Activated CD8-positive, alpha-beta T cell treated with anti-CD3 and anti-CD28 coated beads for 36 hours (primary cell): ENCODE measurements at regions not wholly inside any gene's neighbourhood (a gene's known extent, or its start where the extent isn't known, plus 50 kb on each side); places are given as distances from the start of the nearest gene placed in this dataset.
"Not testable (repeated sequence)": the region's sequence is repeated elsewhere in the genome, so short reads cannot be mapped to it uniquely, and the experiment has no call there.

Experiments
- ATAC-seq: fragments of 200-7000 bp; cut with Tn5 transposase; one replicate; pipeline ENCODE4 v1.10.0; 2021; ENCODE audit warnings: mild to moderate bottlenecking, moderate library complexity
- CTCF ChIA-PET: fragments of 350-600 bp; sonication (Branson Sonifier 250); formaldehyde crosslinking; loops from one replicate; lab custom pipeline; 2021; ENCODE audit warnings: antibody characterized with exemption; lab: Charles Lee
- POLR2A ChIA-PET: fragments of 350-600 bp; sonication (Branson Sonifier 250); formaldehyde crosslinking; loops from one replicate; lab custom pipeline; 2021; ENCODE audit warnings: antibody characterized with exemption; lab: Charles Lee
- DNase-seq: peaks from one replicate; pipeline ENCODE4 v3.0.0-alpha.2; 2020
- H3K27ac Mint-ChIP-seq: one replicate; pipeline ENCODE4 v1.8.0; 2021; ENCODE audit warnings: mild to moderate bottlenecking, mixed read lengths
- H3K27me3 Mint-ChIP-seq: one replicate; pipeline ENCODE4 v1.8.0; 2021; ENCODE audit warnings: mixed read lengths
- H3K36me3 Mint-ChIP-seq: one replicate; pipeline ENCODE4 v1.8.0; 2021; ENCODE audit warnings: low read depth, mixed read lengths
- H3K4me1 Mint-ChIP-seq: one replicate; pipeline ENCODE4 v1.8.0; 2021; ENCODE audit warnings: low read depth, mixed read lengths
- H3K4me3 Mint-ChIP-seq: one replicate; pipeline ENCODE4 v1.8.0; 2021; ENCODE audit warnings: mild to moderate bottlenecking, moderate library complexity, mixed read lengths
- H3K9me3 Mint-ChIP-seq: one replicate; pipeline ENCODE4 v1.8.0; 2021; ENCODE audit warnings: mixed read lengths
- intact Hi-C: fragments of 100-400 bp; cut with micrococcal nuclease; formaldehyde crosslinking; loops from one replicate; pipeline ENCODE4 v1.10.0; 2022
- TF ChIP-seq, protein P1 (sequence below): fragments of 200-600 bp; IDR thresholded peaks from one replicate; pipeline ENCODE4 v1.8.0; 2022; ENCODE audit warnings: antibody characterized with exemption, mild to moderate bottlenecking

DNA sequence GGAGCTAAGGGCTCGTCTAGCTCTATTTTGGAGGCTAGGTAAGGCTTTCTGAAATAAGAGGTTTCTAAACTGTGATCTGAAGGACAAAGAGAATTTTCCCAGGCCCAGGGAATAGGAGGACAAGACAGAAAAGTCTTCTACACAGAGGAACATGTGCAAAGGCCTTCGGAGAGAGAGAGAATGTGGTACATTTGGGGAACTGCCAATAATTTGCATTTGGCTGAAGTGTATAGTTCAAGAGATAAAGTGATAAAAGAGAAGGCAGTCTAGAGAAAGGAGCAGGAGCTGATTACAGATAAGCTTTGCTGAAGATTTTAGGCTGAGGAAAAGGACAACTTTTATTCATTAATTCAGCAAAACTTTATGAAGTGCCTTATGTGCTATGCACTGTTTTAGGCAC lies 214.4 kb upstream of the ELL2 start:
- Mint-ChIP-seq H3K36me3 (no peaks in the 10 kb centered on the region), H3K9me3 (no peaks in the 10 kb centered on the region), H3K4me1 (no peaks in the 10 kb centered on the region), H3K4me3 (no peak overlapping the region), H3K27ac (no peak overlapping the region), H3K27me3 (peaks cover 12% of the 10 kb centered on the region)
- intact Hi-C loops, result no loop called here
- ATAC-seq, result no peak
- no peak for DNase-seq
- TF ChIP-seq, protein P1, sequence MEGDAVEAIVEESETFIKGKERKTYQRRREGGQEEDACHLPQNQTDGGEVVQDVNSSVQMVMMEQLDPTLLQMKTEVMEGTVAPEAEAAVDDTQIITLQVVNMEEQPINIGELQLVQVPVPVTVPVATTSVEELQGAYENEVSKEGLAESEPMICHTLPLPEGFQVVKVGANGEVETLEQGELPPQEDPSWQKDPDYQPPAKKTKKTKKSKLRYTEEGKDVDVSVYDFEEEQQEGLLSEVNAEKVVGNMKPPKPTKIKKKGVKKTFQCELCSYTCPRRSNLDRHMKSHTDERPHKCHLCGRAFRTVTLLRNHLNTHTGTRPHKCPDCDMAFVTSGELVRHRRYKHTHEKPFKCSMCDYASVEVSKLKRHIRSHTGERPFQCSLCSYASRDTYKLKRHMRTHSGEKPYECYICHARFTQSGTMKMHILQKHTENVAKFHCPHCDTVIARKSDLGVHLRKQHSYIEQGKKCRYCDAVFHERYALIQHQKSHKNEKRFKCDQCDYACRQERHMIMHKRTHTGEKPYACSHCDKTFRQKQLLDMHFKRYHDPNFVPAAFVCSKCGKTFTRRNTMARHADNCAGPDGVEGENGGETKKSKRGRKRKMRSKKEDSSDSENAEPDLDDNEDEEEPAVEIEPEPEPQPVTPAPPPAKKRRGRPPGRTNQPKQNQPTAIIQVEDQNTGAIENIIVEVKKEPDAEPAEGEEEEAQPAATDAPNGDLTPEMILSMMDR, result no peak
- ChIA-PET CTCF (no interaction called here), POLR2A (no interaction called here)

- POLR2A ChIA-PET, result no interaction called here
- Mint-ChIP-seq H3K27ac (no peak overlapping the region), H3K27me3 (peaks cover 12% of the 10 kb centered on the region), H3K4me3 (no peak overlapping the region), H3K9me3 (no peaks in the 10 kb centered on the region), H3K4me1 (no peaks in the 10 kb centered on the region), H3K36me3 (no peaks in the 10 kb centered on the region)
- intact Hi-C loops, result no loop called here
- ATAC-seq, result no peak
- CTCF ChIA-PET, result interaction anchor here (1.2 kb wide), 1 partner anchor 25 kb away, joined by 4 read pairs; no protein-coding TSS in a partner anchor
- TF ChIP-seq, protein P1, result no peak
- DNase-seq, result no peak
Measured at GRCh38 chr5:96175090-96175489, 213.4 kb upstream of the ELL2 start.

- ChIA-PET POLR2A (no interaction called here), CTCF (no interaction called here)
- TF ChIP-seq, protein P1, result no peak
- Mint-ChIP-seq H3K9me3 (no peaks in the 10 kb centered on the region), H3K4me1 (no peaks in the 10 kb centered on the region), H3K27me3 (peaks cover 5% of the 10 kb centered on the region), H3K4me3 (no peak overlapping the region), H3K27ac (no peak overlapping the region), H3K36me3 (no peaks in the 10 kb centered on the region)
- intact Hi-C loops, result no loop called here
- ATAC-seq (no peak), DNase-seq (no peak)
Measured at GRCh38 chr5:96173366-96173765, 211.7 kb upstream of the ELL2 start.

GRCh38 chr5:96172436-96172835 lies 210.8 kb upstream of the ELL2 start:
- peaks cover 1% of the 10 kb centered on the region for H3K27me3 Mint-ChIP-seq
- no peaks in the 10 kb centered on the region for H3K36me3 Mint-ChIP-seq
- ATAC-seq (no peak), DNase-seq (no peak)
- intact Hi-C loops, result no loop called here
- CTCF ChIA-PET, result no interaction called here
- H3K4me3 Mint-ChIP-seq, result no peak overlapping the region
- no peaks in the 10 kb centered on the region for H3K9me3 Mint-ChIP-seq
- TF ChIP-seq, protein P1, result no peak
- no peaks in the 10 kb centered on the region for H3K4me1 Mint-ChIP-seq
- no peak overlapping the region for H3K27ac Mint-ChIP-seq
- POLR2A ChIA-PET, result no interaction called here

DNA sequence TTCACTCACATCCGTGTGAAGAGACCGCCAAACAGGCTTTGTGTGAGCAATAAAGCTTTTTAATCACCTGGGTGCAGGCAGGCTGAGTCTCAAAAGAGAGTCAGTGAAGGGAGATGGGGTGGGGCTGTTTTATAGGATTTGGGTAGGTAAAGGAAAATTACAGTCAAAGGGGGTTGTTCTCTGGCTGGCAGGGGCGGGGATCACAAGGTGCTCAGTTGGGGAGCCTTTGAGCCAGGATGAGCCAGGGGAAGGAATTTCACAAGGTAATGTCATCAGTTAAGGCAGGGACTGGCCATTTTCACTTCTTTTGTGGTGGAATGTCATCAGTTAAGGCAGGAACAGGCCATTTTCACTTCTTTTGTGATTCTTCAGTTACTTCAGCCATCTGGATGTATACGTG lies 210.3 kb upstream of the ELL2 start:
- H3K4me1 Mint-ChIP-seq, intact Hi-C loops, H3K4me3 Mint-ChIP-seq, ATAC-seq, H3K27ac Mint-ChIP-seq, POLR2A ChIA-PET, H3K36me3 Mint-ChIP-seq, H3K27me3 Mint-ChIP-seq, DNase-seq, CTCF ChIA-PET, H3K9me3 Mint-ChIP-seq: not testable (repeated sequence)

DNA sequence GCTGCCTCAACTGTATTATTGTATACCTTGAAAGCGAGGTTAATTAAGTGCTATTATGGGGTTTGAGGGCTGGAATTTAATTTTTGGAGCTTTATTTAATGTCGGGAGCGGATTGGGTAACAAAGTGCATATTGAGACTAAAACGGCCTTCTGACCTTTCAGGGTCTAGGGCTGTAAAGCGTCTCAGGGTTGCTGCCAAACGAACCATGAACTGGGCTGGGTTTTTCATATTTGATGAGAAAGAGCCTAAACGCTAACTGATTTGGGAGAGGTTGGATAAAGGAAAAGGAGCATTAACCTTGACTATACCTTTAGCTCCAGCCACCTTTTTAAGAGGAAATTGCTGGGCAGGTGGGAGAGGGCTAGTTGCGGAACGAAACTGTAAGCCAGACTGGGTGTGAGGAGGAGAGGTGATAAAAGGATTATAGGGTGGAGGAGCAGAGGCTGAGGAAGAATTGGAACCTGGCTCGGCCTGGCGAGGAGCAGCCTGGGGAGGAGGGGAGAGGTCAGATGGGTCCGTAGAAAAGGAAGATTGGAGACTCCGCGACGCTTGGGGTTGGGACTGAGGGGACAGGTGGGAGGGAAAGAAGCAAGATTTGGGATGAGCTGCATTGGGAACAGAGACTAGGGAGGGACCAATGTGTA lies 209.0 kb upstream of the ELL2 start:
- CTCF ChIA-PET, H3K36me3 Mint-ChIP-seq, intact Hi-C loops, H3K27me3 Mint-ChIP-seq, ATAC-seq, H3K27ac Mint-ChIP-seq, POLR2A ChIA-PET, H3K4me3 Mint-ChIP-seq, DNase-seq, H3K4me1 Mint-ChIP-seq, H3K9me3 Mint-ChIP-seq: not testable (repeated sequence)

DNA sequence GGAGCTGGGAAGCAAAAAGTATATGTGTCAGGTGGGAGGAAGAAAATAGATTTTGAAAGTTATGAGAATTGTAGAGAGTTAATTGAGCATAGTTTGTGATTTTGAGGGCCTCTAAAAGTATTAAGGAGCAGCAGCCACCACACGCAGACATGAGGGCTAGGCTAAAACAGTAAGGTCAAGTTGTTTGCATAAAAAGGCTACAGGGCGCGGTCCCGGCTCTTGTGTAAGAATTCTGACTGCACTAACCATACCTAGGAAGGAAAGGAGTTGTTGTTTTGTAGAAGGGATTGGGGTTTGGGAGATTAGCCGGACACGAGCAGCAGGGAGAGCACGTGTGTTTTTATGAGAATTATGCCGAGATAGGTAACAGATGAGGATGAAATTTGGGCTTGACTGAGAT lies 207.2 kb upstream of the ELL2 start:
- H3K4me1 Mint-ChIP-seq, H3K36me3 Mint-ChIP-seq, H3K27ac Mint-ChIP-seq, DNase-seq, CTCF ChIA-PET, H3K9me3 Mint-ChIP-seq, POLR2A ChIA-PET, H3K27me3 Mint-ChIP-seq, H3K4me3 Mint-ChIP-seq, intact Hi-C loops, ATAC-seq: not testable (repeated sequence)
